ENCODE measurements at regions not wholly inside any gene's neighbourhood (a gene's known extent, or its start where the extent isn't known, plus 50 kb on each side); places are given as distances from the start of the nearest gene placed in this dataset.

- no peak for ATAC-seq (ENCODE audit: low read depth in 2 of 2)
- H3K27ac ChIP-seq (ENCODE audit: insufficient read depth, low read length, poor library complexity, severe bottlenecking), result no peak overlapping the region
Measured at GRCh38 chr3:5270666-5271371, 83.3 kb downstream of the EDEM1 start.

GRCh38 chr3:5271372-5271683 is 83.8 kb downstream of the EDEM1 start:
- Mint-ChIP-seq H3K4me1 (no peaks in the 10 kb centered on the region), H3K36me3 (no peaks in the 10 kb centered on the region), H3K27me3 (peaks cover 6% of the 10 kb centered on the region), H3K4me3 (no peak overlapping the region), H3K9me3 (no peaks in the 10 kb centered on the region), H3K27ac (no peak overlapping the region)
- Histone ChIP-seq H3K27ac (ENCODE audit: insufficient read depth, low read length, poor library complexity, severe bottlenecking) (no peak overlapping the region), H3K27me3 (ENCODE audit: control insufficient read depth, insufficient read depth, low read length) (no peaks in the 10 kb centered on the region), H3K4me1 (ENCODE audit: control insufficient read depth, insufficient read depth, low read length, poor library complexity, severe bottlenecking) (no peaks in the 10 kb centered on the region), H3K36me3 (ENCODE audit: control insufficient read depth, insufficient read depth, low read length) (no peaks in the 10 kb centered on the region), H3K4me3 (ENCODE audit: low read depth, low read length) (no peak overlapping the region), H3K9me3 (ENCODE audit: control insufficient read depth in 2 of 2, low read length in 2 of 2) (no peaks in the 10 kb centered on the region)
- ATAC-seq (ENCODE audit: low read depth in 2 of 2) (no peak), DNase-seq (no peak)

More at GRCh38 chr3:5270666-5271371, 83.3 kb downstream of the EDEM1 start:
- H3K9me3 ChIP-seq (ENCODE audit: control insufficient read depth in 2 of 2, low read length in 2 of 2), result no peaks in the 10 kb centered on the region
- H3K4me1 ChIP-seq (ENCODE audit: control insufficient read depth, insufficient read depth, low read length, poor library complexity, severe bottlenecking), result no peaks in the 10 kb centered on the region
- Mint-ChIP-seq H3K4me1 (no peaks in the 10 kb centered on the region), H3K9me3 (no peaks in the 10 kb centered on the region), H3K27ac (no peak overlapping the region), H3K4me3 (no peak overlapping the region), H3K27me3 (peaks cover 6% of the 10 kb centered on the region), H3K36me3 (no peaks in the 10 kb centered on the region)
- no peak overlapping the region for H3K4me3 ChIP-seq (ENCODE audit: low read depth, low read length)
- DNase-seq, result no peak
- H3K36me3 ChIP-seq (ENCODE audit: control insufficient read depth, insufficient read depth, low read length), result no peaks in the 10 kb centered on the region
- H3K27me3 ChIP-seq (ENCODE audit: control insufficient read depth, insufficient read depth, low read length), result no peaks in the 10 kb centered on the region

GRCh38 chr3:5272387-5272786 is 84.9 kb downstream of the EDEM1 start:
- H3K27ac ChIP-seq (ENCODE audit: insufficient read depth, low read length, poor library complexity, severe bottlenecking), result no peak overlapping the region
- H3K4me3 ChIP-seq (ENCODE audit: low read depth, low read length), result no peak overlapping the region
- no peaks in the 10 kb centered on the region for H3K4me1 Mint-ChIP-seq
- H3K9me3 ChIP-seq (ENCODE audit: control insufficient read depth in 2 of 2, low read length in 2 of 2), result no peaks in the 10 kb centered on the region
- H3K27ac Mint-ChIP-seq, result no peak overlapping the region
- no peaks in the 10 kb centered on the region for H3K36me3 ChIP-seq (ENCODE audit: control insufficient read depth, insufficient read depth, low read length)
- H3K4me3 Mint-ChIP-seq, result no peak overlapping the region
- peaks cover 6% of the 10 kb centered on the region for H3K27me3 Mint-ChIP-seq
- H3K27me3 ChIP-seq (ENCODE audit: control insufficient read depth, insufficient read depth, low read length), result peaks cover under 1% of the 10 kb centered on the region
- H3K9me3 Mint-ChIP-seq, result no peaks in the 10 kb centered on the region
- no peaks in the 10 kb centered on the region for H3K36me3 Mint-ChIP-seq
- no peaks in the 10 kb centered on the region for H3K4me1 ChIP-seq (ENCODE audit: control insufficient read depth, insufficient read depth, low read length, poor library complexity, severe bottlenecking)
- DNase-seq (no peak), ATAC-seq (ENCODE audit: low read depth in 2 of 2) (no peak)

- Mint-ChIP-seq H3K27me3 (peaks cover 10% of the 10 kb centered on the region), H3K4me3 (no peak overlapping the region), H3K27ac (no peak overlapping the region), H3K9me3 (peaks cover 0 to 4% (median 0%) of the 10 kb centered on the region in 7 donors), H3K4me1 (no peaks in the 10 kb centered on the region), H3K36me3 (no peaks in the 10 kb centered on the region)
- DNase-seq (no peak), ATAC-seq (ENCODE audit: low read depth in 2 of 2) (no peak)
- H3K4me1 ChIP-seq (ENCODE audit: control insufficient read depth, insufficient read depth, low read length, poor library complexity, severe bottlenecking), result no peaks in the 10 kb centered on the region
- no peaks in the 10 kb centered on the region for H3K9me3 ChIP-seq (ENCODE audit: control insufficient read depth in 2 of 2, low read length in 2 of 2)
- no peak overlapping the region for H3K4me3 ChIP-seq (ENCODE audit: low read depth, low read length)
- no peaks in the 10 kb centered on the region for H3K36me3 ChIP-seq (ENCODE audit: control insufficient read depth, insufficient read depth, low read length)
- H3K27ac ChIP-seq (ENCODE audit: insufficient read depth, low read length, poor library complexity, severe bottlenecking), result no peak overlapping the region
- peaks cover 3% of the 10 kb centered on the region for H3K27me3 ChIP-seq (ENCODE audit: control insufficient read depth, insufficient read depth, low read length)
Measured at GRCh38 chr3:5274091-5274490, 86.6 kb downstream of the EDEM1 start.

GRCh38 chr3:5275529-5275928 is 88.0 kb downstream of the EDEM1 start:
- Mint-ChIP-seq H3K9me3 (peaks cover 0 to 15% (median 2%) of the 10 kb centered on the region in 7 donors), H3K4me1 (no peaks in the 10 kb centered on the region), H3K36me3 (no peaks in the 10 kb centered on the region), H3K4me3 (no peak overlapping the region), H3K27me3 (peaks cover 9% of the 10 kb centered on the region), H3K27ac (no peak overlapping the region)
- peaks cover 0 to 5% of the 10 kb centered on the region in 2 experiments for H3K9me3 ChIP-seq (ENCODE audit: control insufficient read depth in 2 of 2, low read length in 2 of 2)
- H3K27ac ChIP-seq (ENCODE audit: insufficient read depth, low read length, poor library complexity, severe bottlenecking), result no peak overlapping the region
- no peak overlapping the region for H3K4me3 ChIP-seq (ENCODE audit: low read depth, low read length)
- no peak for ATAC-seq (ENCODE audit: low read depth in 2 of 2)
- peaks cover 3% of the 10 kb centered on the region for H3K27me3 ChIP-seq (ENCODE audit: control insufficient read depth, insufficient read depth, low read length)
- no peak for DNase-seq
- no peaks in the 10 kb centered on the region for H3K4me1 ChIP-seq (ENCODE audit: control insufficient read depth, insufficient read depth, low read length, poor library complexity, severe bottlenecking)
- no peaks in the 10 kb centered on the region for H3K36me3 ChIP-seq (ENCODE audit: control insufficient read depth, insufficient read depth, low read length)

GRCh38 chr3:5276934-5277333 is 89.4 kb downstream of the EDEM1 start:
- no peaks in the 10 kb centered on the region for H3K4me1 ChIP-seq (ENCODE audit: control insufficient read depth, insufficient read depth, low read length, poor library complexity, severe bottlenecking)
- Mint-ChIP-seq H3K36me3 (no peaks in the 10 kb centered on the region), H3K9me3 (peaks cover 0 to 25% (median 5%) of the 10 kb centered on the region in 7 donors), H3K27ac (no peak overlapping the region), H3K4me1 (no peaks in the 10 kb centered on the region), H3K27me3 (peaks cover 9% of the 10 kb centered on the region), H3K4me3 (no peak overlapping the region)
- H3K27ac ChIP-seq (ENCODE audit: insufficient read depth, low read length, poor library complexity, severe bottlenecking), result no peak overlapping the region
- H3K4me3 ChIP-seq (ENCODE audit: low read depth, low read length), result no peak overlapping the region
- H3K9me3 ChIP-seq (ENCODE audit: control insufficient read depth in 2 of 2, low read length in 2 of 2), result peaks cover 0 to 5% of the 10 kb centered on the region in 2 experiments
- no peak for DNase-seq
- H3K27me3 ChIP-seq (ENCODE audit: control insufficient read depth, insufficient read depth, low read length), result peaks cover 3% of the 10 kb centered on the region
- ATAC-seq (ENCODE audit: low read depth in 2 of 2), result no peak
- H3K36me3 ChIP-seq (ENCODE audit: control insufficient read depth, insufficient read depth, low read length), result no peaks in the 10 kb centered on the region

- peaks cover 3% of the 10 kb centered on the region for H3K27me3 ChIP-seq (ENCODE audit: control insufficient read depth, insufficient read depth, low read length)
- Mint-ChIP-seq H3K27me3 (peaks cover 14% of the 10 kb centered on the region), H3K36me3 (no peaks in the 10 kb centered on the region), H3K4me3 (no peak overlapping the region), H3K9me3 (peaks cover 0 to 31% (median 7%) of the 10 kb centered on the region in 7 donors), H3K27ac (no peak overlapping the region), H3K4me1 (no peaks in the 10 kb centered on the region)
- H3K4me3 ChIP-seq (ENCODE audit: low read depth, low read length), result no peak overlapping the region
- no peak for ATAC-seq (ENCODE audit: low read depth in 2 of 2)
- no peak overlapping the region for H3K27ac ChIP-seq (ENCODE audit: insufficient read depth, low read length, poor library complexity, severe bottlenecking)
- peaks cover 0 to 13% of the 10 kb centered on the region in 2 experiments for H3K9me3 ChIP-seq (ENCODE audit: control insufficient read depth in 2 of 2, low read length in 2 of 2)
- H3K4me1 ChIP-seq (ENCODE audit: control insufficient read depth, insufficient read depth, low read length, poor library complexity, severe bottlenecking), result no peaks in the 10 kb centered on the region
- DNase-seq, result no peak
- H3K36me3 ChIP-seq (ENCODE audit: control insufficient read depth, insufficient read depth, low read length), result no peaks in the 10 kb centered on the region
Measured at GRCh38 chr3:5277612-5278236, 90.2 kb downstream of the EDEM1 start.

GRCh38 chr3:5278666-5279065 is 91.2 kb downstream of the EDEM1 start:
- Histone ChIP-seq H3K9me3 (ENCODE audit: control insufficient read depth in 2 of 2, low read length in 2 of 2) (peaks cover 0 to 15% of the 10 kb centered on the region in 2 experiments), H3K27ac (ENCODE audit: insufficient read depth, low read length, poor library complexity, severe bottlenecking) (no peak overlapping the region), H3K27me3 (ENCODE audit: control insufficient read depth, insufficient read depth, low read length) (peaks cover 3% of the 10 kb centered on the region), H3K36me3 (ENCODE audit: control insufficient read depth, insufficient read depth, low read length) (no peaks in the 10 kb centered on the region), H3K4me1 (ENCODE audit: control insufficient read depth, insufficient read depth, low read length, poor library complexity, severe bottlenecking) (no peaks in the 10 kb centered on the region), H3K4me3 (ENCODE audit: low read depth, low read length) (no peak overlapping the region)
- Mint-ChIP-seq H3K4me3 (no peak overlapping the region), H3K27me3 (peaks cover 14% of the 10 kb centered on the region), H3K9me3 (peaks cover 0 to 34% (median 8%) of the 10 kb centered on the region in 7 donors), H3K4me1 (no peaks in the 10 kb centered on the region), H3K36me3 (no peaks in the 10 kb centered on the region), H3K27ac (no peak overlapping the region)
- ATAC-seq (ENCODE audit: low read depth in 2 of 2) (no peak), DNase-seq (no peak)

Data from CD4-positive, CD25-positive, alpha-beta regulatory T cell (primary cell).